Small intestine (tissue), 7 donors: ENCODE measurements at regions not wholly inside any gene's neighbourhood (a gene's known extent, or its start where the extent isn't known, plus 50 kb on each side); places are given as distances from the start of the nearest gene placed in this dataset.
"Not testable (repeated sequence)": the region's sequence is repeated elsewhere in the genome, so short reads cannot be mapped to it uniquely, and the experiment has no call there.

ENCODE experiments used
- DNase-seq, 2 donors: peaks; one replicate each; pipeline versions ENCODE4 v3.0.0 to v3.0.0-alpha.2; 2013
- FAIRE-seq: peaks from 2 replicates; lab custom pipeline; 2012; peaks lifted over from hg19 to GRCh38; lab: Jason Lieb, UNC
- H3K27ac ChIP-seq, 3 donors: one replicate each; pipeline ENCODE4 v1.5.1; 2013; ENCODE audit warnings: low read length in 2 of 3, mild to moderate bottlenecking in 2 of 3, control low read depth in 1 of 3, inconsistent platforms in 1 of 3, low read depth in 1 of 3, moderate library complexity in 1 of 3
- H3K27me3 ChIP-seq, 3 donors: one replicate each; pipeline ENCODE4 v1.6.1; 2013; ENCODE audit warnings: low read length in 3 of 3, inconsistent platforms in 1 of 3; ENCODE audit not compliant: control insufficient read depth in 3 of 3, insufficient read depth in 3 of 3
- H3K36me3 ChIP-seq, 3 donors: one replicate each; pipeline ENCODE4 v1.6.1; 2013; ENCODE audit warnings: low read length in 3 of 3, inconsistent platforms in 1 of 3, low read depth in 1 of 3, mild to moderate bottlenecking in 1 of 3, moderate library complexity in 1 of 3; ENCODE audit not compliant: control insufficient read depth in 3 of 3, insufficient read depth in 2 of 3
- H3K4me1 ChIP-seq, 3 donors: one replicate each; pipeline ENCODE4 v1.6.1; 2013; ENCODE audit warnings: low read length in 2 of 3, inconsistent platforms in 1 of 3, low read depth in 1 of 3, mild to moderate bottlenecking in 1 of 3, moderate library complexity in 1 of 3; ENCODE audit not compliant: control insufficient read depth in 3 of 3, insufficient read depth in 2 of 3
- H3K4me3 ChIP-seq, 3 donors: one replicate each; pipeline ENCODE4 v1.5.1; 2013; ENCODE audit warnings: low read length in 3 of 3, control low read depth in 1 of 3, inconsistent platforms in 1 of 3, low read depth in 1 of 3, mild to moderate bottlenecking in 1 of 3, moderate library complexity in 1 of 3
- H3K9me3 ChIP-seq, 2 donors: one replicate each; pipeline ENCODE4 v1.6.1; 2013; ENCODE audit warnings: low read depth in 1 of 2, low read length in 1 of 2; ENCODE audit not compliant: control insufficient read depth in 2 of 2, insufficient read depth in 1 of 2
- WGBS, 3 donors: extraction: QIAGEN DNeasy Blood & Tissue Kit; methylation state at CpG; one replicate each; pipeline ENCODE4 v1.1.7; 2013; 5-methylcytosine and 5-hydroxymethylcytosine counted together
- donor health status: healthy with polysubstance abuse.
- donor health status: control.
- donor health status: control.
- donor health status: Bipolar disorder and iron deficiency.
- donor health status: healthy.

GRCh38 chr17:77635176-77635575, 323.3 kb upstream of the TNRC6C start:
- H3K27ac ChIP-seq = no peak overlapping the region
- H3K4me1 ChIP-seq = no peaks in the 10 kb centered on the region
- peaks cover 0 to 15% (median 0%) of the 10 kb centered on the region in 3 donors for H3K27me3 ChIP-seq
- no peak for DNase-seq
- H3K9me3 ChIP-seq = no peaks in the 10 kb centered on the region
- no peak overlapping the region for H3K4me3 ChIP-seq
- H3K36me3 ChIP-seq = no peaks in the 10 kb centered on the region
- no peak for FAIRE-seq
- 70 to 85% (median 81%) methylated on average over 4 of the region's 4 CpGs for WGBS, 3 donors

GRCh38 chr17:77635785-77636184, 322.7 kb upstream of the TNRC6C start:
- H3K27me3 ChIP-seq = peaks cover 0 to 18% (median 0%) of the 10 kb centered on the region in 3 donors
- not testable (repeated sequence) for H3K36me3 ChIP-seq, H3K4me3 ChIP-seq, H3K9me3 ChIP-seq, DNase-seq, FAIRE-seq, H3K4me1 ChIP-seq, H3K27ac ChIP-seq
- 59 to 75% (median 68%) methylated on average over 3 of the region's 3 CpGs for WGBS, 3 donors

GRCh38 chr17:77636835-77637817, 321.4 kb upstream of the TNRC6C start:
- Histone ChIP-seq H3K27me3 (peaks cover 0 to 18% (median 2%) of the 10 kb centered on the region in 3 donors), H3K9me3 (no peaks in the 10 kb centered on the region), H3K27ac (no peak overlapping the region), H3K4me1 (no peaks in the 10 kb centered on the region), H3K36me3 (no peaks in the 10 kb centered on the region), H3K4me3 (no peak overlapping the region)
- DNase-seq (no peak), FAIRE-seq (no peak)
- 52 to 70% (median 57%) methylated on average over 18 to 19 of the region's 19 CpGs for WGBS, 3 donors

- Histone ChIP-seq H3K27me3 (peaks cover 0 to 18% (median 2%) of the 10 kb centered on the region in 3 donors), H3K27ac (no peak overlapping the region), H3K36me3 (no peaks in the 10 kb centered on the region), H3K4me3 (no peak overlapping the region), H3K4me1 (no peaks in the 10 kb centered on the region), H3K9me3 (no peaks in the 10 kb centered on the region)
- 49 to 55% (median 51%) methylated on average over 16 of the region's 16 CpGs for WGBS, 3 donors
- DNase-seq (no peak), FAIRE-seq (no peak)
Observed at GRCh38 chr17:77637818-77638575, 320.5 kb upstream of the TNRC6C start.

GRCh38 chr17:77640252-77640651, 318.3 kb upstream of the TNRC6C start:
- Histone ChIP-seq H3K27me3 (peaks cover 0 to 30% (median 2%) of the 10 kb centered on the region in 3 donors), H3K4me1 (no peaks in the 10 kb centered on the region), H3K36me3 (no peaks in the 10 kb centered on the region), H3K9me3 (no peaks in the 10 kb centered on the region), H3K27ac (no peak overlapping the region), H3K4me3 (no peak overlapping the region)
- DNase-seq = no peak
- FAIRE-seq = no peak
- 75 to 86% (median 81%) methylated on average over 3 of the region's 3 CpGs for WGBS, 3 donors

GRCh38 chr17:77640916-77641605, 317.4 kb upstream of the TNRC6C start:
- WGBS, 3 donors = 62 to 81% (median 75%) methylated on average over 8 of the region's 8 CpGs
- H3K36me3 ChIP-seq = no peaks in the 10 kb centered on the region
- no peak for FAIRE-seq

GRCh38 chr17:77641718-77642117, 316.8 kb upstream of the TNRC6C start:
- Histone ChIP-seq H3K27ac (no peak overlapping the region), H3K4me1 (no peaks in the 10 kb centered on the region), H3K9me3 (no peaks in the 10 kb centered on the region), H3K36me3 (no peaks in the 10 kb centered on the region), H3K27me3 (peaks cover 0 to 38% (median 2%) of the 10 kb centered on the region in 3 donors), H3K4me3 (no peak overlapping the region)
- FAIRE-seq (no peak), DNase-seq (no peak)
- 46 to 73% (median 58%) methylated on average over 4 of the region's 4 CpGs for WGBS, 3 donors

More at GRCh38 chr17:77640916-77641605, 317.4 kb upstream of the TNRC6C start:
- Histone ChIP-seq H3K4me1 (no peaks in the 10 kb centered on the region), H3K27me3 (peaks cover 0 to 37% (median 2%) of the 10 kb centered on the region in 3 donors), H3K9me3 (no peaks in the 10 kb centered on the region), H3K4me3 (no peak overlapping the region), H3K27ac (no peak overlapping the region)
- no peak for DNase-seq
